ENCODE measurements at regions not wholly inside any gene's neighbourhood (a gene's known extent, or its start where the extent isn't known, plus 50 kb on each side); places are given as distances from the start of the nearest gene placed in this dataset.

GRCh38 chr10:33764694-33765185 is 430.3 kb upstream of the NRP1 start:
- no peak for TF ChIP-seq EZH2phosphoT487 (IDR thresholded peaks at IDR 0.05; ENCODE audit: borderline replicate concordance)
- no peak for TF ChIP-seq CTCF (conservative IDR thresholded peaks at IDR 0.05; ENCODE audit: low read length)
